TTC549 (cell line): ENCODE measurements at regions not wholly inside any gene's neighbourhood (a gene's known extent, or its start where the extent isn't known, plus 50 kb on each side); places are given as distances from the start of the nearest gene placed in this dataset.
"Not testable (repeated sequence)": the region's sequence is repeated elsewhere in the genome, so short reads cannot be mapped to it uniquely, and the experiment has no call there.

Source experiments
- FAIRE-seq: peaks from 2 replicates; lab custom pipeline; 2012; peaks lifted over from hg19 to GRCh38; lab: Jason Lieb, UNC

DNA sequence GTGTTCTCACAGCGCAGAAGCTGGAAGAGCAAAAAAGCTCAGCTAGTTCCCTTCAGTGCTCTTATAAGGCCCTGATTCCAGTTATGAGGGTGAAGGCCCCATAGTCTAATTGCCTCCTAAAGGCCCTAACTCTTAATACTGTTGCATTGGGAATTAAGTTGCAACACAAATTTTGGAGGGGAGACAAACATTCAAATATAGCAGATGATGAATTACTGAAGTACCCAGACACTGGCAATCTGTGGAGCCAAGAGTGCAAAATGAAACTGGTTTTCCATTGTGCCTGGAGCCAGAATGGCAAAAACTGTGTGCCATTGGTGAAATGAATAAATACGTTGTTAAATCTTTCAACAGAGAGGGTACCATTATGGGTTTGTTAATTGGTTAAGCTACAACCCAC, 356.0 kb downstream of the PPARGC1A start:
- no peak for FAIRE-seq

DNA sequence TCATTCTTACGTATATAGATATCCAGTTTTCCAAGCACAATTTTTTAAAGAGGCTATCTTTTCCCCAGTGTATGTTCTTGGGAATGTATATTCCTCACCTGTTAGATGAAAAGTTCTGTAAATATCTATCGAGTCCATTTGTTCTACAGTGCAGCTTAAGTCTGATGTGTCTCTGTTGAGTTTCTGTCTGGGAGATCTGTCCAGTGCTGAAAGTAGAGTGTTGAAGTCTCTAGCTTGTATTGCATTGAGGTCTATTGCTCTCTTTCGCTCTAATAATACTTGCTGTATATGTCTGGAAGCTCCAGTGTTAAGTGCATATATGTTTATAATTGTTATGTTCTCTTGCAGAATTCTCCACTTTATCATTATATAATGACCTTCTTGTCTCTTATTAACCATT, 373.1 kb downstream of the PPARGC1A start:
- no peak for FAIRE-seq

DNA sequence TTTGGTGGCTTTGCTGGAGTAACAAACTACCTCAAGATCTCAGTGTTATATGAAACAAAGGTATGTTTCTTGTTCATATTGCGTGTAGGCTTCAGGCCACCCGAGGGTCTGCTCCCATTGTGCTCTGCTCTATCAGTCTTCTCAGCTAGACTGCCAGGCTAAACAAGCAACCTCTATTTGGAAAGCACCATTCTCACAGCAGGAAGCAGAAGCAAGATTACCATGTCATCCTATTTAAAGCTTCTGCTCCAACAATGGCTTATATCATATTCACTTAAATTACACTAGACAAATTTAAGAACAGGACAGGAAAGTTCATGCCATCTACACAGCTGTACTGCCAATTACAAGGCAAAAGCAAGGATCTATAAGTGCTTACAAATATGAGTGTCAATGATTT, 385.8 kb downstream of the PPARGC1A start:
- no peak for FAIRE-seq

DNA sequence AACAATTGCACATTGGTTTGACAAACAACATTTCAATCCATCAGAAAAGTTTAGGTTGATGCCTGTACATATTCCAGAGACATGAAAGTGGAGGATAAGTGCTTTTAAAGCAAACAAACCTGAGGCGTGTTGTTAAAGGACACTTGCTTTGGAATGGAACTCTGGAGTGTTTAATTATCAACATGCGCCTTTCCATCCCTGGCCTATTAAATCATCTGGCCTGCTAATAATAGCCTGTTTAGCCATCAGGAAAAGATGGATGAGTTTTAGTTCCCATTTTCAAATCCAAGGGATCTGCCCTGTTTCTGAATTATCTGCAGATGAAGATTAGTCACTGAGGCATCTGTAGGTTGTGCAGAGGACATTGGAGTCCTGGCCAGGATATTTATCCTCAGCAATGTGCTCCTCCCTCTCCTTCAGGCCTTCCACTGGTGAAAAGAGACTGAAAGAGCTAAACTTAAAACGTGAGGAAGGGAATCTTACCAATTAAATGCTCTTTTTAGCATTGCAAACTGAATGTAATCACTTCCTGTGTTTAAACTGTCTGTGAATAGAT, 388.9 kb downstream of the PPARGC1A start:
- FAIRE-seq, result no peak

DNA sequence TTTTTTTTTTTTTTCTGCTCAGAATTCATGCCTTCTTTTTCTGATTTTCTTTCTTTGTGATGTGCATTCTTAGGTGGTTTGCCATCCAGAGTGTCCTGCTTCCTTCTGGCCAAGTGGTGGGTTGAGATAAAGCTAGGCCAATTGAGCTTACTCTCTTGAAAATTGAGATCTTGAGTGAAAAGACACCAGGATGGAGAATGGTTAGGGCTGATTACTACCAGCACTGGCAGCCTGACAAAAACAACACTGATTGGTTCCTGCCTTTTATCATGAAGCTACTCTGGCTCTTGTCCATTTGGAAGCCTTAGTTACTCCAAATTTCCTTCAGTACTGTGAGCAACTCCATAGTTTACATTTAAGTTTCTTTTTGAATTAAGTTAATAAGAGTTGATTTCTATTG, 404.0 kb downstream of the PPARGC1A start:
- FAIRE-seq, result no peak

DNA sequence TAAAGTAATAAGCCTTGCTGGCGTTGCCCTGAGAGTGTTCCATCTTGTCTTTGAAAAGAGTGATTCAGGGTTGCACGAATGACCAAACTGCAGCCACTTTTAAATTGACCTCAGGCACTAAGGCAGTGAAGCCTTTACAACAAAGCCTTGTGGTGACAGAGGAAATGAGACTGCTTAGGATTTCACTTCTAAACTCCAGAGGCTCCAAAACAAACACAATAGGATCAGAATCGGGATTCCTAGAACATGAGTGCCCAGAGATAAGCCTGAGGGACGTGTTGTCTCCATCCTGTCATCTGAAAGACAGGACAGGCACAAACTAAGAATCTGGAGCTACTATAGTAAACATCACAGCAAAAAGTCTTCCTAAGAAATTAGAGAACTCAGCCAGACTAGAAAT, 405.2 kb downstream of the PPARGC1A start:
- FAIRE-seq, result no peak

DNA sequence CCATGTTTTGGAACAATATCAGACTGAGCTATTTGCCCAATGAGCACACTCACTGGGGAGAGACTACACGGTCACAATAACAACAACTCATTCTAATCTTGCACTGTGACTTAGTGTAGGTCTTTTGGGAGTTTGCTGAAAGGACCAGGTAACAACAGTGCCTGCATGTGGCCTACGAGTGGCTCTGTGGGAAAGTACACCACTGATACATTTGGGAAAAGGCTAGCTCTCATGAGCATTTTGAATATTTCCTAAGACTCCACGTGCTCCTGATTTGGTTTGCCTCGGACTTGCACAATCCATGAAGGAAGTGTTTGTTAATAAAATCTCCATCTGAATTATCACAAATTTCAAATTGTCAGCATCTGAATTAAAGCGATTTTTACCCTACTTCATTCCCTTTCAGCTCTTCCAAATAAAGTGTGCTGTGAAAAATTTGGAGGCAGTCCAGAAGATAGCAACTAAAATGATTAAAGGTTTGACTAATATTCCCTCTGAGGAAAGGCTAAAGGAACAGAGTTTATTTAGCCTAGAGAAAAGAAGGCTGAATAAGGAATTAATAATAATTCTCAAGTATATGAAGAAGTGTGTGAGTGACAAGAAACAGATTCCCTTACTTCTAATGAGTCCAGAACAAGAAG, 406.4 kb downstream of the PPARGC1A start:
- FAIRE-seq, result no peak

DNA sequence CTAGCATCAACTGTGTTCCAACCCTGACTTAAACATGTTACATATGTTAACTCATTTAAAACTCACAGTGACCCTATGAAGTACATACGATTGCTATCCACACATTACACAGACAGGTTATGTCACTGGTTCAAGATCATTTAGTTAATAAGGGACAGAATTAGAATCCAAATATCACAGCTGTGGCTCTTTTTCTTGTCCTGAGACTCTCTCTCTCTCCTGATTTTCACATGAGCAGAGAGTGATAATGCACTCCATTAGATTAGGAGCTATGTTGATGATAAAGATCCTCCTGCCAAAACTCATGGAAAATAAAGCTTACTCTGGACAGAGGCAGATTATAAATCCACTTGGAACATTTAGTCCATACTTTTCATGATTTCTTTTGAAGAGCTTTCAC, 408.3 kb downstream of the PPARGC1A start:
- FAIRE-seq, result no peak

DNA sequence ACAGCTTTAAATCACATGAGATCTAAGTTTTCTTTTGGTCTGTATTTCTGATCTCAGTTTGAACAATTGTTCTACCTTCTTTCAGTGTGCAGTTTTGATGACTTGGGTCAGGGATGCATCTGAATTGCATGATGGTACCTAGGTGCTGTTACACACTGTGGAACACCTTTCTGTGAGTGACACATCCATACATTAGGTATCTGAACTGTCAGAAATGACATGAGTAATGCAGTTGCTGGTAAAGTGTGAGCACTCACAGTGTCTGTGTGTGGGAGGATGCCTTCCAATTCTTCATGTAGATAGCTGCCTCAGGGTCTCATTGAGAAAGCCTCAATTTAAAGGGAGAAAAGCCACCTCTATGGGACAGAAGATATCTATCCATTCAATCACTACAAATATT, 411.9 kb downstream of the PPARGC1A start:
- FAIRE-seq, result no peak

DNA sequence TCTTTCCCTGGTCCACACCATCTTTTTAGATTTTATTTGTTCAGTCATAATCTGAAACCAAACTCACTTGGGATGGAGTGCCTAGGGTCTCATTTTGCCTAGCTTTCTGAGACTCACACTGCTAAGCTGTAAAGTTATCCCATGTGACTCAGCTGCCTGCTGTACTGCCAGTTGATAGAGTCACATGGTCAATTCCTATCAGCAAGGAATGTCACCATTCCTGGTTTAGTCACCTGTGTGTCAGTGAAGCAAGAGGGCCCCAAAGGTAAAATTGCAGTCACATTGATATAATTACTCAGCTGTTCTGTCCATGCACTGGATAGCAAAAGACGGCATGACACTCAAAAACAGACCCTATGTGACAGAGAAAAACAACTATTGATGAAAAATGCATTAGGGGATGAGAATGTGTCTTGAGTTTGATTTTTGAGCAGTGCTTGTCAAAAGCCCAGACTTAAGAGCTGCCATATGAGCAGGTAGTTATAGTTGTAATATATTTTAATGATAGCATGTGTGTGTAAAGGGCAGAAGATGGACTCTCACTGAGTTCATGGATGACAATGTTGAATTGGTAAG, 413.2 kb downstream of the PPARGC1A start:
- FAIRE-seq, result no peak

DNA sequence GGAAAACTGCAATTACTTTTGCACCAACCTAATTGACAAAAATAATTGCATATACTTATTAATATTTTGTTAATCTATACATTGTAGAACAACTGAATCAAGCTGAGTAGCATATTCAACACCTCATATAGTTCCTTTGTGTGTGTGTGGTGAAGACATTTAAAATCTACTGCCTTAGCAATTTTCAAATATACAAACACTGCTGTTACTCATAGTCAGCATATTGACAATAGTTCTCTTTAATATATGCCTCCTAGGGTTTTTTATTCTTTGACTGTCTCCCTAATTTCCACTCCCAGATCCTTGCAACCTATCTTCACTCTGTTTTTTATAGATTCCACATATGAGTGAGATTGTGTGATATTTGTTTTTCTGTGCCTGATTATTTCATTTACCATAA, 426.8 kb downstream of the PPARGC1A start:
- FAIRE-seq, result no peak

DNA sequence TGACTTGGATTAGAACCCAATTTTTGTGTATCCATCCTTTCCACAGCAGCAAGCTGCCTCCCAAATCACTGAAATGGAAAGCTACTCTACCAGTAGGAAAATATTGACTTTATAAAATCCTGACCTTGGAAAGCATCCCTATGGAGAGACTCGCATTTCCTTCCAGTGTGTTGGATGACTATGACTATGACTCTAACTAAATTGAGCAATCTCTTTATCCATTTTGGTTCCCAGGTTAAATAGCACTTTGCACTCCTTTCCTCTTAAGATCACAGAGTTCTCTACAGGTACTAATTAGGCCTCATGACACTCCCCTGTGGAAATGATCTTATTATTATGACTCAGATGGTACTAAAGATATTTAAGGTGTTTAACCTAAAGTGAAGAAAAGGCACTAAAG, 431.8 kb downstream of the PPARGC1A start:
- FAIRE-seq, result no peak

DNA sequence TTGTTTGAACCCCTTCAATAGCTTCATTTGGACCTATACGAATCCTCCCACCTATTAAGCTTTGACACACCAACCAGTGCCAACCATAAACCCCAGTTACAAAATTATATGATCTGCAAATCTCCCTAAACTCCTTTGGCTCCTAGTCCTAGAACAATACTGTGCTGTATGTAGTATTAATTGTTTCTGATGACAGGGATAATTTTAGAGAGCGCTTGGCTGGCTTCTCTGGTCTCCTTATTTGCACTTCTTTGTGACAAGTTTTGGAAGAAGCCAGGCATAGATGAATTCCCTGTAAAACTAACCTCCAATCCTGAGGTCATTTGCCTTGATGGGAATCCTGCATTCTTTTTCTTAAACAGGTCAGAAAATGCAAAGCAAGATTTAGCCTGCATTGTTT, 433.0 kb downstream of the PPARGC1A start:
- no peak for FAIRE-seq

DNA sequence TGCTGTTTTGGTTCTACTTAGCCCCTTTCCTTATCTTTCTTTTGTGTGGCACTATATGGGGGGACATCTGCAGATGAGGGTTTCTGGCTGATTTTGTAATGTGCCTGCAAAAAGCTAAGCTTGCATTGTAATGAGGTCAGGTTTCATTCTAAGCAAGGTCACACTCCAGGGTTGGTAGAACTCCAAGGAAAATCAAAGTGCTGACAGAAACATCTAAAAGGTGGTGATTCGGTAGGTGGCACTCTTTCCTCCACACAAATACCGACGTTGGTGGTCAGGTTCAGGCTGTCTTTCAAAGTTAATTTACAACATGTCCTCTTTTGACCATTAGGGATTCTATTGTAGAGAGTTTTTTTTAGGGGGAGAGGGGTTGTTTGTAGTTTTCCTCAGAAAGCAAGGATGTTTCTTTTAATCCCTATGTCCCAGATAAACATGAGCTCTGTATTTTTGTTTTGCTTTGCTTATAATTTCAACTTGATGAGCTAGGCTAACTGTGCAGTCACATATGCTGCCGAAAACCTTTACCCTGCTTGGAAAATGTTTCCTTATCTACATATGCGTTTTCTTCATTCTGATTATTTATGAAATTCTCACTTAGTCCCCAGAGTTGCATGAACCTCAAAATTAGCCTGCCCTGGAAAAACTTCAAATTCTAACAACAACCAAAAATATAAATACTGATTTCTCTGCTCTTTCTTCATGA, 434.2 kb downstream of the PPARGC1A start:
- FAIRE-seq, result no peak

DNA sequence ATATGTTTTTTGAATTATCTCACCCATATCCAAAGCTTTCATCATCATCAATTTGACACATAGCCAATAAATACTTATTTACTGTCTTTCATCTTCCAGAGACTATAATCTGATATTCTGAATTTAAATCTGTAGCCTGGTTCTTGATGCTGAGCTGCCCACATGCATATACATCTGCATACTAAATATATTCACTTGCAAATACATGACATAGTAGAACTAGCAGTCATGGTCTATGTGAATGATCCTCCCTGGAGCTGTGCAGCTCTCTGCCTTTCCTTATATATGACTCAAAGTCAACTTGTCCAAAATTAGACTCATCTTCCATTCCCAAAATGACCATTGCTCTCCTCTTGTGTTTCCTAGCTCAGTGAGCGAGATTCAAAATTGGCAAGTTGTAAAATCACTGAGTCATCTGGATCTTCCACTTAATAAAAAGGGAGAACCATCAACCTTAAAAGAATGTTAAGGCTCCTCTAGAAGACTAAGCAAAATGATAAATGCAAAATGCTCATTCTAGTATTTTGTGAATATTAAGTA, 448.2 kb downstream of the PPARGC1A start:
- no peak for FAIRE-seq

DNA sequence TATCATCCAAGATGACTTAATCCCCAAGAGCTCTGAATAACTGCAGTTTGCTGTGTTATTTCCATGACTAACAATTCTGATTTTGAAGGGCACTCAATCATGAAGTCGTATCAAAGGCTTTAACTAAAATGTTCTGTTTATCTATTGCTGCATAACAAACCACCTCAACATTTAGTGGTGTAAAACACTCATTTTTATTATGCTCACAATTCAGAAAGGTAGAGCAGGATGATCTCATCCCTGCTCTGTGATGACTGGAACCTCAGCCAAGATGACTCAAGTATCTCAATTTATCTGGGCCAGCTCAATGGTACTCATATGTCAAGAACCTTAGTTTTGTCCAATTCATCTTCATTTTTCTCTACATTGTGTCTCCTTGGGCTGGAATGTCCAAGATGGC, 451.1 kb downstream of the PPARGC1A start:
- no peak for FAIRE-seq

DNA sequence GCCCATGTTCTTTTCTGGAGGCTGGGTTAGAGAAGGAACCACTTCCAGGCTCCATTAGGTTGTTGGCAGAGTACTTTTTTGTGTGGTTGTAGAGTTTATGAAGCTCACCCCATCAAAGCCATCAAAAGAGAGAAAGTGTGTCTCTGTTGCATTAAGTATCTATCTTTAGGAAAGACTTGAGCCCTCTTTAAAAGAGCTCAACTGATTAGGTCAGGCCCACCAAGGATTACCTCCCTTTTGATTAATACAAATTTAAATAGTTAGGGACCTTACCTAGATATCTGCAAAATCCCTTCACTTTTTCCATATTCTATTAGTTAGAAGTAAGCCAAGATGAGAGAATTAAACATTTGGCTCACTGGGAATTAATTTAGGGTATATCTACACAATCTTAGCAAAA, 460.4 kb downstream of the PPARGC1A start:
- no peak for FAIRE-seq

DNA sequence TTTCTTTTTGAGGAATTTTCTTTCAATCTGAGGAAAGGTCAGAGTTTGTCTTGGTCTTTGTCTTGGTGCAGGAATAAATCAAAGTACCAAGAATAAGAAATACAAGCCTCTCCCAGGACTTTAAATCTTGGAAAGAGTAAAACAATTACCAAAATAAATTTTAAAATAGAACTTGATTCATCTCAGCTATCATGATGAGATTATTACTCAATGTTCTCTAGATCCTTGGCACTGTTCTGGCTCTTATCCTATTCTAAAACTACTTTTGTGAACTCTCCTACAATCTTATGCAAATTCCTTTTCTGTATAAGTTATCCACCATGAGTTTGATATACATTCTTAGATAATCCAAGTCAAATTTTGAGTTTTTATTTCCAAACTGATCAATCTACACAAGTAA, 464.3 kb downstream of the PPARGC1A start:
- FAIRE-seq, result no peak

DNA sequence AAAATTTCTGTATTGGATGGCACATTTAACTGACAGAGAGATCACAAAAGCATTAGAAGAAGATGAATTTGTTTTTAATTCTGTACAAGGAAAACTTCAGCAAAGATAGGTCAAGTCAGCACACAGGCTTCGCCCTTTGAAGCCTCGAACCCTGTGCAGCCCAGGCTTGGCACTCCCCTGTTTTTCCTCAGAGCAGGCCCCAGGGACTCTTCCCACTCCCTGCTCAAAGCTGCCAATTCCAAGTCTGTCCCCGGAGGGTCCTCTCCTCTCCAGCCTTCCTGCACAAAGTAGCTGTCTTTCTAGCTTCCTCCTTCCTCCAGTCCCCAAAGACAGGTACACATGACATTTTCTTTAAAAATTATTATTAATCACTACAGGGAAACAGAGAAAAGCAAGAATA, 466.3 kb downstream of the PPARGC1A start:
- no peak for FAIRE-seq

DNA sequence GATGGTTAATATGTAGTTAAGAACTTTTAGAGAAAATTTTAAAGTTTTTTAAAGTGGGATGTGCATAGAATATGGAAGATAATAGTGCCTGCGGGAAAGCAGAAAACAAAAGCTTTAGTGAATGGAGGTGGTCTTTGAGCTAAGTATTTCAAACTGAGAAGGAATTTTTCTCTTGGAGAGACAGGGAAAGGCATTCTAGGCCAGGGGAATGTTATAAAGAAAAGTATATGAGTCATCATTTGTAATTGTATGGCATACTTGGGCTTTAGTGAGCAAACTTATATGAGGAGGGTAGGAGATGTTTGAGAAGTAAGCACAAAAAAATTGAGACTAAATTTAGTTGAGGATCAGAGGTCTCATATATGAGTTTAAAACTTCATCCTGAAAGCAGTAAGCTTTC, 467.0 kb downstream of the PPARGC1A start:
- FAIRE-seq, result no peak

DNA sequence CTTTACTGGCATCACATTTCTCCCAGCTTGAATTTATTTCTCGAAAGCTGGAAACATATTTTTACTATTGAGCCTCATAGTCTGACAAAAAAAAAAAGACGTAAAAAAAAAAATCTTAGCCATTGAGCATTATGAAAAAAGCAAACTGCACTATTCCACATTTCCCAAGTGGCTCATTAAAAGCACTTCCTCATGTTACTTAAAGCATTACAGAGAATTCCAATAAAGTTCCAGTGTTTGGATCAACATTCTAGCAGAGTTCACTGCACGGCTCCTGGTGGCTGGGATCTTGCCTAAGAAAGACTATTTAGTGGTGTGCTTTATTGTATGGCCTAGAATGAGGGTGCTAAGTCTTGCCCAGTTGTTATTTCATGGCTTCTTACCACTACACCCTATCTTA, 476.2 kb downstream of the PPARGC1A start:
- FAIRE-seq, result no peak

DNA sequence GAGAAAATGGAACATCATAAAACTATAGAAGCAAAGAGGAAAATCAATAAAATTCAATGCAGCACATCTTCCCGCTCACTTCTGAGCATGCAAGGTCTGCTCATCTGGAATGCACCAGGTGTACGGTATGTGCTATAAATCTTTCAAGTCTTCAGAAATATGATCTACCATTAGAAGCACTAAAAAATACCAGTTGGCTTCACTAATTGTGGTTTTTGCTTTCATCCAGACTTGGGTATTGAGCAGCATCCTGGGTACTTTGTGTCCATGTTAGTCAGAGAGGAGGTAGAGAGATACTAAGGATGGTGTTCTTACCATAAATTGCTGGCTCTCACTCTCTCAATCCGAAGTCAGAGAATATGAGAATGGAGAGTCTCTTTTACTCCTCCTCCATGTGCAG, 477.1 kb downstream of the PPARGC1A start:
- no peak for FAIRE-seq

DNA sequence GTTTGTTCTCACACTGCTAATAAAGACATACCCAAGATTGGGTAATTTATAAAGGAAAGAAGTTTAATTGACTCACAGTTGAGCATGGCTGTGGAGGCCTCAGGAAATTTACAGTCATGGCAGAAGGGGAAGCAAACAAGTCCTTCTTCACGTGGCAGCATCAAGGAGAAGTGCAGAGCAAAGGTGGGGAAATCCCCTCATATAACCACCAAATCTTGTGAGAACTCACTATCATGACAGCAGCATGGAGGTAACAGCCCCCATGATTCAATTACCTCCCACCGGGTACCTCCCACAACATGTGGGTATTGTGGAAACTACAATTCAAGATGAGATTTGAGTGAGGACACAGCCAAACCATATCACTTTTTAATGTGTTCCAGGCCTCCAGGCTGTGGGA, 480.9 kb downstream of the PPARGC1A start:
- FAIRE-seq, result not testable (repeated sequence)
